CD4-positive, alpha-beta memory T cell (primary cell): ENCODE measurements at regions not wholly inside any gene's neighbourhood (a gene's known extent, or its start where the extent isn't known, plus 50 kb on each side); places are given as distances from the start of the nearest gene placed in this dataset.
"Not testable (repeated sequence)": the region's sequence is repeated elsewhere in the genome, so short reads cannot be mapped to it uniquely, and the experiment has no call there.

Experiments used
- CTCF ChIA-PET: fragments of 350-600 bp; sonication (Branson Sonifier 250); formaldehyde crosslinking; loops from one replicate; lab custom pipeline; 2021; ENCODE audit warnings: inconsistent platforms; ENCODE audit not compliant: partially characterized antibody; lab: Charles Lee
- POLR2A ChIA-PET: fragments of 350-600 bp; sonication (Branson Sonifier 250); formaldehyde crosslinking; loops from one replicate; lab custom pipeline; 2021; ENCODE audit not compliant: partially characterized antibody; lab: Charles Lee
- DNase-seq, 5 donors: peaks; one replicate each; pipeline versions ENCODE4 v3.0.0 to v3.0.0-alpha.2; 2020 to 2022; ENCODE audit warnings: mixed read lengths in 1 of 5
- H3K27ac ChIP-seq: one replicate; pipeline ENCODE4 v1.7.0; 2013; ENCODE audit warnings: low read depth, low read length
- H3K27me3 ChIP-seq: 2 replicates; pipeline ENCODE4 v1.7.0; 2013; ENCODE audit warnings: mild to moderate bottlenecking, low read length, moderate library complexity; ENCODE audit not compliant: insufficient read depth
- H3K36me3 ChIP-seq: 2 replicates; pipeline ENCODE4 v1.7.0; 2013; ENCODE audit warnings: mild to moderate bottlenecking, low read length, moderate library complexity; ENCODE audit not compliant: insufficient read depth
- H3K4me1 ChIP-seq: 2 replicates; pipeline ENCODE4 v1.7.0; 2013; ENCODE audit warnings: mild to moderate bottlenecking, low read length, moderate library complexity; ENCODE audit not compliant: insufficient read depth
- H3K4me3 ChIP-seq, 2 donors: one replicate each; pipeline ENCODE4 v1.7.0; 2013; ENCODE audit warnings: low read length in 2 of 2, mild to moderate bottlenecking in 1 of 2
- H3K9me3 ChIP-seq, 2 donors: one replicate each; pipeline ENCODE4 v1.7.0; 2013; ENCODE audit warnings: low read length in 2 of 2, control low read depth in 1 of 2; ENCODE audit not compliant: control insufficient read depth in 1 of 2
- H3K27ac Mint-ChIP-seq, 7 donors: one replicate each; pipeline ENCODE4 v1.8.0; 2020 to 2021; ENCODE audit warnings: mixed read lengths in 7 of 7, mild to moderate bottlenecking in 6 of 7, inconsistent platforms in 3 of 7, moderate library complexity in 3 of 7
- H3K27me3 Mint-ChIP-seq, 2 donors: one replicate each; pipeline ENCODE4 v1.8.0; 2020 to 2021; ENCODE audit warnings: mixed read lengths in 2 of 2
- H3K36me3 Mint-ChIP-seq, 2 donors: one replicate each; pipeline ENCODE4 v1.8.0; 2020 to 2021; ENCODE audit warnings: mixed read lengths in 2 of 2, inconsistent platforms in 1 of 2, mild to moderate bottlenecking in 1 of 2
- H3K4me1 Mint-ChIP-seq, 4 donors: one replicate each; pipeline ENCODE4 v1.8.0; 2020 to 2021; ENCODE audit warnings: mixed read lengths in 4 of 4, mild to moderate bottlenecking in 1 of 4
- H3K4me3 Mint-ChIP-seq, 8 donors: one replicate each; pipeline ENCODE4 v1.8.0; 2020 to 2021; ENCODE audit warnings: mixed read lengths in 8 of 8, mild to moderate bottlenecking in 7 of 8, moderate library complexity in 6 of 8, inconsistent platforms in 3 of 8
- H3K9me3 Mint-ChIP-seq, 8 donors: one replicate each; pipeline ENCODE4 v1.8.0; 2020 to 2021; ENCODE audit warnings: mixed read lengths in 8 of 8, mild to moderate bottlenecking in 5 of 8, inconsistent platforms in 3 of 8, moderate library complexity in 1 of 8
- intact Hi-C: fragments of 100-400 bp; cut with micrococcal nuclease; formaldehyde crosslinking; loops from one replicate; pipeline ENCODE4 v1.15.1; 2023

DNA sequence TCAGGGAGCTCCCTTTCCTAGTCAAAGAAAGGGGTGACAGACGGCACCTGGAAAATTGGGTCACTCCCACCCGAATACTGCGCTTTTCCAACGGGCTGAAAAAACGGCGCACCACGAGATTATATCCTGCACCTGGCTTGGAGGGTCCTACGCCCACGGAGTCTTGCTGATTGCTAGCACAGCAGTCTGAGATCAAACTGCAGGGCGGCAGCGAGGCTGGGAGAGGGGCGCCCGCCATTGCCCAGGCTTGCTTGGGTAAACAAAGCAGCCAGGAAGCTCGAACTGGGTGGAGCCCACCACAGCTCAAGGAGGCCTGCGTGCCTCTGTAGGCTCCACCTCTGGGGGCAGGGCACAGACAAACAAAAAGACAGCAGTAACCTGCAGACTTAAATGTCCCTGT is 580.5 kb downstream of the RAB28 start:
- H3K27ac ChIP-seq, H3K27me3 ChIP-seq, CTCF ChIA-PET, DNase-seq, H3K9me3 ChIP-seq, H3K27ac Mint-ChIP-seq, H3K4me3 Mint-ChIP-seq, H3K27me3 Mint-ChIP-seq, H3K36me3 ChIP-seq, POLR2A ChIA-PET, H3K4me1 Mint-ChIP-seq, H3K4me1 ChIP-seq, H3K36me3 Mint-ChIP-seq, intact Hi-C loops, H3K4me3 ChIP-seq: not testable (repeated sequence)
- H3K9me3 Mint-ChIP-seq = peaks cover 0 to 15% (median 6%) of the 10 kb centered on the region in 8 donors

DNA sequence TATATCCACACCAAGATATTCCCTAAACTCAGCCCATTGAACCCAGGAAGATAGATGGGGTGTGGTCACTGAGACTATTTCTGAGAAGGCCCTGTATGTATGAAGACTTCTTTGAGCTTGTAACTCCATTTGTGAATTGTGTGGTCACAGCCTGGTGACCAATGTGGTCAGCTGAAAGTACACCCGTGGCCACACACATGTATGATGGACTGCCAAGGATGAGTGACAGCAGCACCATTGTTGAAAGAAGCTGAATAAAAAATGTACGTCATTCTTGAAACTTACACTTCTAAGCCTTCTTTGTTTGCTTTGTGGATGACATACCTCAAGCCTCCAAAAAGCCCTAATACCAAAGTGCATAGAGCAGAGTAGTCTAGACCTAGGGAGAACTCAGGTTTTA is 581.4 kb downstream of the RAB28 start:
- Mint-ChIP-seq H3K27ac (no peak overlapping the region), H3K4me3 (no peak overlapping the region), H3K4me1 (no peaks in the 10 kb centered on the region), H3K36me3 (no peaks in the 10 kb centered on the region), H3K27me3 (no peaks in the 10 kb centered on the region), H3K9me3 (peaks cover 0 to 15% (median 5%) of the 10 kb centered on the region in 8 donors)
- Histone ChIP-seq H3K4me1 (no peaks in the 10 kb centered on the region), H3K27ac (no peak overlapping the region), H3K27me3 (no peaks in the 10 kb centered on the region), H3K9me3 (no peaks in the 10 kb centered on the region), H3K36me3 (no peaks in the 10 kb centered on the region), H3K4me3 (no peak overlapping the region)
- CTCF ChIA-PET = no interaction called here
- intact Hi-C loops = no loop called here
- DNase-seq = no peak
- POLR2A ChIA-PET = no interaction called here

DNA sequence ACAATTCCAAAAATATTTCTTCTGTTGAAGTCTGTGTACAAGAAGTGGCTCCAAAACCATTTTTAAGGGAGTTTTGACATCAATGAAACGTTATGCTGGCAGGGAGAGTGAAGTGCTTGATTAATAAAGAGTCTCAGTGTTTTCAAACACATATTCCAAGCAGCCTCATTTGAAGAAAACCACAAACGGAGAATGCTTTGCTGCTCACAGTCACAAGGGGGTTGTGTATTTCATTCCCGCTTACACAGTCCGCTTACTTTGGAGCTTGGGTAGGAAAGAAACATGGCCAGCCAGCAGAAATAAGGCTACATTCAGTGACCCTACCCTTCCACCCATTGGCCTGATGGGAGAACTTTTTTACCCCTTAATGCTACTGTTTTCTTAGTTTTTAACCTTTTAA is 586.2 kb downstream of the RAB28 start:
- no peaks in the 10 kb centered on the region for H3K4me1 ChIP-seq
- H3K36me3 ChIP-seq = no peaks in the 10 kb centered on the region
- Mint-ChIP-seq H3K27me3 (no peaks in the 10 kb centered on the region), H3K4me1 (no peaks in the 10 kb centered on the region), H3K36me3 (no peaks in the 10 kb centered on the region), H3K9me3 (peaks cover 0 to 7% (median 3%) of the 10 kb centered on the region in 8 donors), H3K27ac (no peak overlapping the region), H3K4me3 (no peak overlapping the region)
- intact Hi-C loops = no loop called here
- no peak overlapping the region for H3K4me3 ChIP-seq
- ChIA-PET POLR2A (no interaction called here), CTCF (no interaction called here)
- H3K27me3 ChIP-seq = no peaks in the 10 kb centered on the region
- no peak overlapping the region for H3K27ac ChIP-seq
- DNase-seq = no peak
- H3K9me3 ChIP-seq = no peaks in the 10 kb centered on the region

DNA sequence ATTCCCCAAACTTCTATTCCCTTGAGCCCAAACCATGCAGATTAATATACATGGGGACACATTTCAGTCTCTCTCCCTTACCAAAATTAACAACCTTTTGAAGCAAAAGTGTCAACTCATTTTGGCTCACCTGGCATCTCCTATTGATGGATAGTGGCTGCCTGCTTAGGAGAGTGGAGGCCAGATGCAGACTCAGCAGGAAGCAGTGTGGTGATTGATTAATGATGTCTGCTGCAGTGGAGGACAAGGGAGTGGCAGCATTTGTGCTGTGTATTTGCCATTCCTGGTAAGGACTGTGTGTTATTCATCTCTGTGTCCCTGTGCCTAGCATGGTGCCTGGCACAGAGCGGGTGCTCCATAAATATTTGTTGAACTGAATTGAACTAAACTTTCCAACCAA is 590.1 kb downstream of the RAB28 start:
- Histone ChIP-seq H3K36me3 (no peaks in the 10 kb centered on the region), H3K4me1 (no peaks in the 10 kb centered on the region), H3K4me3 (no peak overlapping the region), H3K9me3 (no peaks in the 10 kb centered on the region), H3K27me3 (no peaks in the 10 kb centered on the region), H3K27ac (no peak overlapping the region)
- Mint-ChIP-seq H3K4me1 (no peaks in the 10 kb centered on the region), H3K4me3 (no peak overlapping the region), H3K9me3 (peaks cover 0 to 6% (median 2%) of the 10 kb centered on the region in 8 donors), H3K27me3 (no peaks in the 10 kb centered on the region), H3K27ac (no peak overlapping the region), H3K36me3 (no peaks in the 10 kb centered on the region)
- intact Hi-C loops = no loop called here
- DNase-seq = no peak
- ChIA-PET POLR2A (no interaction called here), CTCF (no interaction called here)

DNA sequence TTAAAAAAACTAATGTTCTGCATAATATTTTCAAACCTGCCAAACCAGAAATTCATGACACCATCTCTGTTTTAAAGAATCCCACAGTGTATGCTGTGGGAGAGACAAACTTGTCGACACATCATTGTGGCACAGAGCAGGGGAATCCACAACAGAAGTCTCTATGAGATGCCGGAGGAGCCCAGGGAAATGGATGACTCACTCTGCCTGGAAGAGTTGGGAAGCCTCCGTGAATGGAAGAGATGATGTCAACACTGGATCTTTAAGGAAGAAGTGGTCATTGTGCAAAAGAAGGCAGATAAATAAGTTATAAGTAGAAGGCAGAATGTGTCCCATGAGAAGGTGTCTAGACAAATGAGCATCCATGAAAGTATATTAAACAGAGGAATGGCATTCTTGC is 595.1 kb downstream of the RAB28 start:
- DNase-seq = no peak
- no peaks in the 10 kb centered on the region for H3K4me1 ChIP-seq
- CTCF ChIA-PET = no interaction called here

DNA sequence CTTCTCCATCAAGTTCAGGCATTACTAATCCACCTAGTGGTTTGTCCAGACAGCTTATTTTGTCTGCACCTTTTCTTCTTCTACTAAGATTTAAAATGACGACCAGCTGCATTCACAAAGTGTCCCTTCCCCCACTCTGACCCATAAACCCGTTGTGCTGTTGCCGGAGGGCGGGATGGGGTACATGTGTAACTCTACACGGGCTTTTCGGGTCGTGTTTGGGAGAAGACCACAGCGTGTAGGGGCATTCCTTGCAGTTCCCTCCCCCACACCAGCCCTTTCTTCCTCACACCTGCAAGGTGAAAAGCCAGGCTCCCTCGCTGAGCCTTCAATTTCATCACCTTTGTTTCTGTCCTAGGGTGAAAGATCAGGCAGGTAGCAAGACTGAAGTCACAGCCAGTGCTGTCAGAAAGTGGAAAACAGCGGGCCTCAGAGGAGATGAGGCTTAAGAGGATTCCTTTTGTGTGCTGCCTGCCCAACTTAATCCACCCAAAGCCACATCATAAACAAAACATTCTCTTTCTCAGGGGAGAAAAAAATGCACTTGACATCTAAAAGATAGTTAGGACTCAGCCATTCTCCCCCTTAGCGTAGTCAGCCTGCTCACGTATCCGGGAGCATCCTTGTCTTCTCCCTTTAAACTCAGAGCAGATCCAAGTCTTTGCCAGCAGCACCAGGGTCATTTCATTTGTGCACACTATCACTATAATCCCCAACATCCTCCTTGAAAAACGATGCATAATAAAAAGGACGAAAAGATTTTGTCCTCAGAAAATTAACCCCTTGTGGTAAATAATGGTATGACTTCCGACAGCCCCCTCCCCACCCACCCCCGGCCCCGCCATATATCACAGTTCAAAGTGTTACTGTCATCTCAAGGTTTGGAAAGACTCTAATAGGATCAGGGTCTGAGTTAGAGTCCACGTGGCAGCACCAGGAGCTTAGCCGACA is 599.0 kb downstream of the RAB28 start:
- Histone ChIP-seq H3K4me3 (no peak overlapping the region), H3K27me3 (no peaks in the 10 kb centered on the region), H3K36me3 (no peaks in the 10 kb centered on the region), H3K4me1 (no peaks in the 10 kb centered on the region), H3K27ac (no peak overlapping the region), H3K9me3 (no peaks in the 10 kb centered on the region)
- ChIA-PET CTCF (no interaction called here), POLR2A (no interaction called here)
- Mint-ChIP-seq H3K9me3 (peaks cover 0 to 28% (median 13%) of the 10 kb centered on the region in 8 donors), H3K4me3 (no peak overlapping the region), H3K27ac (no peak overlapping the region), H3K4me1 (no peaks in the 10 kb centered on the region), H3K36me3 (no peaks in the 10 kb centered on the region), H3K27me3 (no peaks in the 10 kb centered on the region)
- no peak for DNase-seq
- intact Hi-C loops = no loop called here

More for the DNA sequence above, 595.1 kb downstream of the RAB28 start:
- H3K4me3 ChIP-seq = no peak overlapping the region
- Mint-ChIP-seq H3K4me3 (no peak overlapping the region), H3K9me3 (peaks cover 0 to 28% (median 12%) of the 10 kb centered on the region in 8 donors), H3K4me1 (no peaks in the 10 kb centered on the region), H3K36me3 (no peaks in the 10 kb centered on the region), H3K27ac (no peak overlapping the region), H3K27me3 (no peaks in the 10 kb centered on the region)
- H3K9me3 ChIP-seq = no peaks in the 10 kb centered on the region
- H3K36me3 ChIP-seq = no peaks in the 10 kb centered on the region
- POLR2A ChIA-PET = no interaction called here
- intact Hi-C loops = no loop called here
- no peaks in the 10 kb centered on the region for H3K27me3 ChIP-seq
- no peak overlapping the region for H3K27ac ChIP-seq

DNA sequence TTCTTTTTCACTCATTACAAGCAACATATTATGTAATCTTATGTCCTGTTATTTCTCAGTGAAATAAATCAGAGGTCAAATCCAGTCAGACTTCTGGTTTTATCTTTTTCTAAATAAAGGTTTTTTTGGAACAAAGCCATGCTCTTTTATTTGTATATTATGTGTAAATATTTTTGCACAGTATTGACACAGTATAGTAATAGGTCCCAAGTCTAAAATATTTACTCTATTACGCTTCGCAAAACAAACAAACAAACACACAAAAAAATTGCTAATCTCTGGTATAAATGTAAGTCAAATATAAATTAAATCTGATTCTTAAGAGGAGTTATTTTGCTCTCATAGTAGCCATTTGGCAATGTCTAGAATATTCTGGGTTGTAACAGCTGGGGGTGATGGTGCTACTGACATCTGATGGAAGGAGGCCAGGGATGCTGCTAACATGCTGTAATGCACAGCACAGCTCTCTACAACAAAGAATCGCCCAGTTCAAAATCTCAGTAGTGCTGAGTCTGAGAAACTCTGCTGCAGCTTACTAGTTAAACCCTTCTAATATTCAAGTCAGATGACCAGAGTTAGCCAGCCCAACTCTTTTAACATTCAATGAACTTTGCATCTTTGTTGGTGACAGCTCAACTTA is 602.1 kb downstream of the RAB28 start:
- H3K36me3 ChIP-seq = no peaks in the 10 kb centered on the region
- H3K9me3 ChIP-seq = no peaks in the 10 kb centered on the region
- H3K4me1 ChIP-seq = no peaks in the 10 kb centered on the region
- no peaks in the 10 kb centered on the region for H3K36me3 Mint-ChIP-seq
- no peak overlapping the region for H3K27ac ChIP-seq
- H3K4me3 ChIP-seq = no peak overlapping the region
- no peaks in the 10 kb centered on the region for H3K27me3 ChIP-seq
- H3K9me3 Mint-ChIP-seq = peaks cover 0 to 27% (median 10%) of the 10 kb centered on the region in 8 donors
- no peak overlapping the region for H3K27ac Mint-ChIP-seq
- intact Hi-C loops = no loop called here
- ChIA-PET POLR2A (no interaction called here), CTCF (no interaction called here)
- no peaks in the 10 kb centered on the region for H3K27me3 Mint-ChIP-seq
- no peak overlapping the region for H3K4me3 Mint-ChIP-seq
- no peaks in the 10 kb centered on the region for H3K4me1 Mint-ChIP-seq
- no peak for DNase-seq
